ENCODE measurements at regions not wholly inside any gene's neighbourhood (a gene's known extent, or its start where the extent isn't known, plus 50 kb on each side); places are given as distances from the start of the nearest gene placed in this dataset.
"Not testable (repeated sequence)": the region's sequence is repeated elsewhere in the genome, so short reads cannot be mapped to it uniquely, and the experiment has no call there.

DNA sequence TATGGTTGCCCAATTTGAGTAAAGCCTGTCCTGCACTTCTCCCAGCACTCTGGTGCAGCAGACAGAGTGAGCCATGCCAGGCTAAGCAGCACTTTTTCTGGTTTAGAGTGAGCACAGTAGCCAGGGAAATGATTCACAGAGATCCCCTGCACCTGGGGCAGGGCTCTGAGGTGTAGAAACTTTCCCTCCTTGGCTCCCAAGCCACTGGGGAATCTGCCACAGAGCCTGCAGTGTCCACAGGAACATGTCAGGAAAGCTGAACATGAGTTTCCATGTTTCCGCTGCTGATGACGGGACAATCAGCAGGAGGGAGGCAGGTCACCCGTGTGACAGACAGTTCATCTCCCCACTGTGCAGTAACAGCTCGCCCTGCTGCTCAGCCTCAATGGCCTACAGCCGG, 429.9 kb upstream of the B3GAT1 start:
- H3K27me3 ChIP-seq: peaks cover 7% of the 10 kb centered on the region; the same call in 1 of the 2 replicates
- no peaks in the 10 kb centered on the region for H3K9me3 ChIP-seq
- no peak overlapping the region for H3K4me3 ChIP-seq
- no peak for DNase-seq
- no peaks in the 10 kb centered on the region for H3K36me3 ChIP-seq

DNA sequence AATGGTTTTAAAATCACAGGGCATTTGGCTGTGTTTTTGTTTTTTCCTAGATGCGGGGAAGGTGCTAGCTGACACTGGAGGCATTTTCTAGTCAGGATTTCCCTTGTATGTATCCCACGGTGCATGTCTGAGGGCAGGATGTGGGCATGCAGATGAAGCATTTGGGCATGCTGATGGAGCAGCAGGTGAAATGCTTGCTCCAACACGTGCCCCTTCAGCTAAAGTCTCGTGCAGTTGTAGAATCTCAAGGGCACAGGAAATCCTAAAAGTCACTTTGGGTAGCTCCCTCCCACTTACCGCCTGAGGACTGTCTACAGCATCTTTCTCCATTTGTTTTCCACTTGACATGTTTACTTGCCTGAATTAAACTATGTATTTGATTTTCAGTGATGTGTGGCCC, 429.4 kb upstream of the B3GAT1 start:
- Histone ChIP-seq H3K36me3 (no peaks in the 10 kb centered on the region), H3K9me3 (no peaks in the 10 kb centered on the region), H3K4me3 (no peak overlapping the region), H3K27me3 (peaks cover 7% of the 10 kb centered on the region; the same call in 1 of the 2 replicates)
- no peak for DNase-seq

DNA sequence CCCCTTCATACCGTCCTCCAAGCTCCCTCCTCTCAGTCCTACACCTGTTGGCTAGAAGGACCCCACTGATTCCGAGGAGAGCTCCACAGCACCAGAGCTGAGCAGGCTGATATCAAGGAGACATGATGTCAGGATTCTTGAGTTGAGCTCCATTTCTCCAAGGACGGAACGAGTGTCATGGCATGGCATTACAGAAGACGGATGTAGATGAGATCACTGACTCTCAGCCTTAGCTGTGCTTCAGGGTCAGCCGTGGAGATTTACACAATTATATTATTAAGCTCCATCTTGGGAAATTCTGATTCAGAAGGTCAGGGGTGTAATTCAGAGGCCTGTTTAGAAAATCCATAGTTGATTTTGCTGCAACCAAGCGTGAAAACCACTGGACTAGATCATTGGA, 428.9 kb upstream of the B3GAT1 start:
- Histone ChIP-seq H3K36me3 (no peaks in the 10 kb centered on the region), H3K9me3 (no peaks in the 10 kb centered on the region)

DNA sequence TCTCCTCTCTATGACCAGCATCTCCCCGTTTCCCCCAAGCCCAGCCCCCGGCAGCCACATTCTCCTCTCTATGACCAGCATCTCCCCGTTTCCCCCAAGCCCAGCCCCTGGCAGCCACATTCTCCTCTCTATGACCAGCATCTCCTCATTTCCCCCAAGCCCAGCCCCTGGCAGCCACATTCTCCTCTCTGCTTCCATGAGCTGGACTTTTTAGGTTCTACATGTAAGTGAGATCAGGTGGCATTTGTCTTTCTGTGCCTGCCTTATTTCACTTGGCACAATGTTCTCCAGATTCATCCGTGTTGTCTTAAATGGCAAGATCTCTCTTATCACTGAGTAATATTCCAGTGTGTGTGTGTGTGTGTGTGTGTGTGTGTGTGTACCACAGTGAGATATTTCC, 428.1 kb upstream of the B3GAT1 start:
- not testable (repeated sequence) for H3K9me3 ChIP-seq, H3K36me3 ChIP-seq, DNase-seq, H3K27me3 ChIP-seq, H3K4me3 ChIP-seq

More for the DNA sequence above, 428.9 kb upstream of the B3GAT1 start:
- no peak for DNase-seq
- Histone ChIP-seq H3K4me3 (no peak overlapping the region), H3K27me3 (peaks cover 7% of the 10 kb centered on the region; the same call in 1 of the 2 replicates)

DNA sequence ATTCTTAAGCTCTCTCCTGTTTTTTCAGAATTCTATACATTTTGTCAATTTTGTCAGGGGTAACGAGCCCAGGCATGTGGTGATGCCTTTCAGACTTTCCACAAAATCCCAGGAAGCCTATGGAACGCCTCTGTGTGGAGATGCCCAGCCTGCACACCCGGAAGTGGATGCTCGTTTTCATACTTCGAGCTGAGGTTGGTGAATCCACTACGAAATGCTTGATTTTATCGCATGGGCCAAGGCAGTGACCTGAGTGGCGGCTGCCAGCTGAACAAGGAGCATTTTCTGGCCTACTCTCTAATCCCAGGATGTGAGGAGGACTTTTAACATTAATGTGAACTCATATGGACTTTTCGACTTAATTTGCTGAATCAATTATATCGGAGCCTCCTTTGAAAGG, 426.7 kb upstream of the B3GAT1 start:
- H3K27me3 ChIP-seq: peaks cover 7% of the 10 kb centered on the region; the same call in 1 of the 2 replicates
- DNase-seq: no peak
- no peak overlapping the region for H3K4me3 ChIP-seq
- H3K36me3 ChIP-seq: no peaks in the 10 kb centered on the region
- no peaks in the 10 kb centered on the region for H3K9me3 ChIP-seq

GRCh38 chr11:134837887-134838232, 425.8 kb upstream of the B3GAT1 start:
- Histone ChIP-seq H3K4me3 (no peak overlapping the region), H3K36me3 (no peaks in the 10 kb centered on the region), H3K9me3 (no peaks in the 10 kb centered on the region), H3K27me3 (peaks cover 7% of the 10 kb centered on the region)
- DNase-seq: no peak

GRCh38 chr11:134837166-134837886, 425.3 kb upstream of the B3GAT1 start:
- Histone ChIP-seq H3K27me3 (peaks cover 7% of the 10 kb centered on the region), H3K4me3 (no peak overlapping the region), H3K9me3 (no peaks in the 10 kb centered on the region), H3K36me3 (no peaks in the 10 kb centered on the region)
- DNase-seq: no peak

DNA sequence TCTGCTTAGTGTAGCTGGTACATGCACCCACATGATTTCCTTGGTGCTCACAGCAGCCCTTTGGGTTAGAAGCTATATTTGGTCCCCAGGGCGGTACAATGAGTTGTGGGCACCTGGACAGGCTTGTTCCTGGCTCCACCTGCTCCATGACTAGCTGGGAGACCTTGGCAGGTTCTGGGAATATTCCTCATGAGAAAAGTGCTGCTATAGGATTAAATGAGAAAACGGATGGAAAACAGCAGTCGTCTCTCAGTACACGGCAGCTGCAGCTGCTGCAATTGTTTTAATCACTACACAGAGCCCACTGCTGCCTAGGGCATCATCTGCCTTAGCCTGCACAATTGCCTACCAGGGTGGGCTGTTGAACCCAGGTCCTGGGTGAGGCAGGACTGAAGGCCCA, 424.5 kb upstream of the B3GAT1 start:
- Histone ChIP-seq H3K4me3 (no peak overlapping the region), H3K27me3 (peaks cover 7% of the 10 kb centered on the region), H3K36me3 (no peaks in the 10 kb centered on the region), H3K9me3 (no peaks in the 10 kb centered on the region)
- no peak for DNase-seq

- Histone ChIP-seq H3K36me3 (no peaks in the 10 kb centered on the region), H3K27me3 (peaks cover 4% of the 10 kb centered on the region), H3K9me3 (no peaks in the 10 kb centered on the region), H3K4me3 (no peak overlapping the region)
- DNase-seq: no peak
These were observed 423.5 kb upstream of the B3GAT1 start for GRCh38 chr11:134835561-134835960.

GRCh38 chr11:134830312-134830711, 418.3 kb upstream of the B3GAT1 start:
- no peaks in the 10 kb centered on the region for H3K36me3 ChIP-seq
- H3K4me3 ChIP-seq: no peak overlapping the region
- no peak for DNase-seq
- no peaks in the 10 kb centered on the region; the same call in 1 of the 2 replicates for H3K27me3 ChIP-seq
- no peaks in the 10 kb centered on the region for H3K9me3 ChIP-seq

DNA sequence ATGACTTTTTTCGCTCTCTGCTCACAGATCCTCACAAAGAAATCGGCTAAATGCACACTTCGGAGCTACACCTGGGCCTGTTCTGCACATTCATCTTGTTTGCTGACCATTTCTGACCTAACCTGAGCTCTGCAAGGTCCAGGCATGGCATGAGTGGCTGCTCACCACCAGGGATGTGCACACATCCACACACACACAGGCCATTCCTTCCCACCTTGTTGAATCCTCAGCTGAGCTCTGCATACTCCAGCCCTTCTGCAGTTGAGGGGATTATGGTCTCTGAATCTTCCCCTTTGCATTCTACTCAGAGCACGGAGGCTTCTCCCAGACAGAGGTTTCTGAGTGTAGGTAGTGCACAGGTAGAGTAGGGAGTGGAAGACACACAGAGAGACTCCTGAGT, 411.9 kb upstream of the B3GAT1 start:
- no peaks in the 10 kb centered on the region for H3K9me3 ChIP-seq
- H3K27me3 ChIP-seq: no peaks in the 10 kb centered on the region; the same call in 1 of the 2 replicates
- no peak for DNase-seq
- H3K36me3 ChIP-seq: no peaks in the 10 kb centered on the region
- no peak overlapping the region for H3K4me3 ChIP-seq

GRCh38 chr11:134822897-134823296, 410.9 kb upstream of the B3GAT1 start:
- no peaks in the 10 kb centered on the region for H3K9me3 ChIP-seq

DNA sequence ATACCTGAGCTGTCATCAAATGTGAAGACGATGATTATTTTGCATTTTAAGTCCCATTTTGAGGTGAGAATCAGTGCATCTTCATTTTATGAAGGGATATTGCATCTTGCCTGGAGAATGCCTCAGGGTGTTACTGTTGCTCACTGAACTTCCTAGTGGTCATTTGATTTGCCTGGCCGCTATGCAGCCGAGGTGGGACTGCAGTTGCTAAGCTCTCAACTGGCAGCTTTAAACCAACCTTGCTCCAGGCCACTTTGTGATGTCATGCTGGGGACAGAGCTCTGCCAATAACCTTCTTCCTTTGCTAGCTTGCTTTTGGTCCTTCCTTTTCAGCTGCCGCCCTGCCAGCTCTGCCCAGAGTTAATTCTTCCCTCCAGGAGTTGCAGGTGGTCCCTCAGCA, 409.4 kb upstream of the B3GAT1 start:
- H3K36me3 ChIP-seq: no peaks in the 10 kb centered on the region
- no peak for DNase-seq
- peaks cover 5% of the 10 kb centered on the region for H3K27me3 ChIP-seq
- no peak overlapping the region for H3K4me3 ChIP-seq
- no peaks in the 10 kb centered on the region for H3K9me3 ChIP-seq

More at GRCh38 chr11:134822897-134823296, 410.9 kb upstream of the B3GAT1 start:
- H3K27me3 ChIP-seq: no peaks in the 10 kb centered on the region; the same call in 1 of the 2 replicates
- H3K36me3 ChIP-seq: no peaks in the 10 kb centered on the region
- no peak overlapping the region for H3K4me3 ChIP-seq
- DNase-seq: no peak

DNA sequence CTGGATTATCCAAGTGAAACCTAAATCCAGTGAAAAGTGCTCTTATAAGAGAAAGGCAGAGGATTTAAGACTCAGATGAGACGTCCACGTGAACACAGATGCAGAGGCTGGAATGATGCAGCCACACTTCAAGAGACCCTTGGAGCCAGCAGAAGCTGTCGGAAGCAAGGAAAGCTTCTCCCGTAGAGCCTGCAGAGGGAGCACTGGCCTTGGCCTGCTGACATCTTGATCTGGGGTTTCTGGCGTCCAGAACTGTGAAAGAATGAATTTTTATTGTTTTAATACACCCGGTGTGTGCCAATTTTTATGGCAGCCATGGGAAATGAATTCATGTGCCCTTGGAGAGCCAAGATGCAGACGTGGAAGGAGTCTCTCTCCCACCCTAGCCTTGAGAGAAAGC, 407.0 kb upstream of the B3GAT1 start:
- no peak overlapping the region for H3K4me3 ChIP-seq
- no peaks in the 10 kb centered on the region for H3K9me3 ChIP-seq
- H3K36me3 ChIP-seq: no peaks in the 10 kb centered on the region
- H3K27me3 ChIP-seq: peaks cover 7% of the 10 kb centered on the region
- DNase-seq: peak; percentile 9

DNA sequence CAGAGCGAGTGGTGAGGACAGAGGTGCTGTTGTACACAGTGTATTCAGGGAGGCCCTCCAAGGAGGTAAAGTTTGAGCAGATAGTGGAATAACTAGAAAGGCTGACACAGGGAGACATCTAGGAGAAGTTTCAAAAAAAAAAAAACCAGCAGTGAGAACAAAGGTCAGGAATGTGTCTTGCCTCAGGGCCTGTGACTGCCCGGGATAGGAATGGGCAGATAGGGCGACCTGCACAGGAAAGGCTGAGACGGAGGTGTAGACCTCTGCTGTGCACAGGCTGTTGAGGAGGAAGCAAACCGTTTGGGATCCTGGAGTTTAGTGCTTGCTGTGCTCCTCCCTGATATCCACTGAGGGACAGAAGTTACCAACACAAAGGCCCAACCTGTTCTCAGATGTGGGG, 406.5 kb upstream of the B3GAT1 start:
- Histone ChIP-seq H3K4me3 (no peak overlapping the region), H3K36me3 (no peaks in the 10 kb centered on the region), H3K27me3 (peaks cover 7% of the 10 kb centered on the region), H3K9me3 (no peaks in the 10 kb centered on the region)
- peak; percentile 20 for DNase-seq

DNA sequence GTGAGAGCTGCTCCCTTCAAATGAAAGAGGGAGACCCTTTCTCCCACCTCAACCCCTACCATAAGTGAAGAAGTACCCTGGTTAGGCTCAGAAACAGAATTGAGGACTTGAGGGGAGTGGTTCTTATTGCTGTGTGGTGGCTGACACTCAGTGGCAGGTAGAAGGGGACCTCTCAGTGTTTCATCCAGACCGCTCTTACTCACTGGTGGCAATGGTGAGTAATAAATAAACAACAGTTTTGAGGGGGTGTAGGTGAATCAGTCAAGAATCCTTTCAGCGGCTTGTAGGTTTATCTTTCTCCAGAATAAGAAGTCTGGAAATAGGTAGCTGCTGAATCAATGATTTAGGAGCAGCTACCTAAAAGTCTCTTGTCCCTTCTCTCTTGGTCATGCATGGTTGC, 403.4 kb upstream of the B3GAT1 start:
- Histone ChIP-seq H3K4me3 (no peak overlapping the region), H3K36me3 (no peaks in the 10 kb centered on the region), H3K9me3 (no peaks in the 10 kb centered on the region), H3K27me3 (peaks cover 7% of the 10 kb centered on the region)
- DNase-seq: no peak

- no peak overlapping the region for H3K4me3 ChIP-seq
- no peak for DNase-seq
- H3K36me3 ChIP-seq: no peaks in the 10 kb centered on the region
- H3K9me3 ChIP-seq: no peaks in the 10 kb centered on the region
- peaks cover 18% of the 10 kb centered on the region for H3K27me3 ChIP-seq
These were observed 396.0 kb upstream of the B3GAT1 start for GRCh38 chr11:134807997-134808396.

DNA sequence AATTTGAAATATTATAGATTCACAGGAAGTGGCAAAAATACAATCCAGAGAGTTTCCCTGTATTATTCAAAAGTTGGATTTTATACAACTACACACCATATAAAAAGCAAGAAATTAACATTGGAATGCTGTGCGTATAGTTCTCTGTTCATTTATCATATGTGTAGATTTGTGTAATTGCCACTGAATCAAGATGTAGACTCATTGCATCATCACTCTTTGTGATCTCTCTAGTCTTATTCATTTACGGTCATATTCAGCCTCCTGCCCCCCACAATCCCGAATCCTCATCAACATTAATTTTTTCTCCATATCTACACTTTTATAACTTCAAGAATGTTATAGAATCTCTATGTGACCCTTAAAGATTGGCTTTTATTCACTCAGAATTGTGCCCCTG, 390.6 kb upstream of the B3GAT1 start:
- Histone ChIP-seq H3K36me3 (no peaks in the 10 kb centered on the region), H3K4me3 (no peak overlapping the region), H3K9me3 (no peaks in the 10 kb centered on the region), H3K27me3 (peaks cover 26% of the 10 kb centered on the region)
- DNase-seq: no peak
